Cardiac muscle cell (in vitro differentiated cells and primary cell): ENCODE measurements at regions not wholly inside any gene's neighbourhood (a gene's known extent, or its start where the extent isn't known, plus 50 kb on each side); places are given as distances from the start of the nearest gene placed in this dataset.
"Not testable (repeated sequence)": the region's sequence is repeated elsewhere in the genome, so short reads cannot be mapped to it uniquely, and the experiment has no call there.

Source experiments
- DNase-seq, 2 donors: peaks; one replicate each; pipeline versions ENCODE4 v3.0.0 to v3.0.0-alpha.2; 2010 to 2017; ENCODE audit warnings: low read depth in 1 of 2, low spot score in 1 of 2
- H3K27ac ChIP-seq: fragments of 200-600 bp; sonication (generic); 2 replicates; pipeline ENCODE4 v1.5.1; 2016
- H3K27me3 ChIP-seq: fragments of 200-600 bp; sonication (generic); 2 replicates; pipeline ENCODE4 v1.6.0; 2016; ENCODE audit warnings: control low read depth
- H3K36me3 ChIP-seq: fragments of 200-600 bp; sonication (generic); 2 replicates; pipeline ENCODE4 v1.5.1; 2016; ENCODE audit warnings: control low read depth
- H3K4me1 ChIP-seq: fragments of 200-600 bp; sonication (generic); 2 replicates; pipeline ENCODE4 v1.8.1; 2017; ENCODE audit warnings: low read depth, mild to moderate bottlenecking, mixed run types
- H3K4me3 ChIP-seq: fragments of 200-600 bp; sonication (generic); 2 replicates; pipeline ENCODE4 v1.5.1; 2016; ENCODE audit warnings: mild to moderate bottlenecking
- H3K9me3 ChIP-seq: fragments of 200-600 bp; sonication (generic); 2 replicates; pipeline ENCODE4 v1.5.1; 2017; ENCODE audit warnings: low read depth, mild to moderate bottlenecking, control low read depth
- CTCF ChIP-seq: IDR thresholded peaks from 2 replicates; pipeline ENCODE4 v1.5.1; 2012; ENCODE audit warnings: low read depth, mild to moderate bottlenecking, low read length

DNA sequence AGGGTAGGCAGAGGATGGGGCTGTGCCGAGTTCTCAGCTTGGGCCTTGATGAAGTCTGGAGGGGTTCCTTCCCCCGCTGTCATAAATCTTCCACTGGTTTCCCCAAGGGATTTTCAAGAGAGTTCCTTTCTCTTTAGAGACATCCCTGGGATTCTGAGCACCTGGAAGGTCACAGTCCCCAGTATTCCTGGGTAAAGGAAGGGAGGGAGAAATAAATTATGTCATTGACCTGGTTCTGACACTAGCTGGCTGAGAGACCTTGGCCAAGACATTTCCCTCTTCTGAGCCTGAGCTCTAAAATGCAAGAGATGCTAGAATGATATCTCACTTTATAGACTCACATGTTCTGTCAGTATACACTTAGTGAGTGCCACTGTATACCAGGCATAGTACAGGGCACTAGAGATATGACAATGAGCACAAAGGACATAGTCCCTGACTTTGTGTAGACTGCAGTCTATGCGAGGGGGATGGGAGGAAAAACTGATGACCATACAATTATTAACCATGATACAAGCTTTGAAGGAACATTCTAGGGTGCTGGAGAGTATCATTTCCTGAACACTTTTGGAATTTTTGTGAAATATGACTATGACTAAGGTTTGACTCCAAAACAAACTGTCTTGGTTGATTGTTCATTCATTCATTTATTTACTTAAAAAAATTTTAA lies 165.8 kb upstream of the JUN start:
- no peaks in the 10 kb centered on the region for H3K4me1 ChIP-seq
- no peak for TF ChIP-seq CTCF

DNA sequence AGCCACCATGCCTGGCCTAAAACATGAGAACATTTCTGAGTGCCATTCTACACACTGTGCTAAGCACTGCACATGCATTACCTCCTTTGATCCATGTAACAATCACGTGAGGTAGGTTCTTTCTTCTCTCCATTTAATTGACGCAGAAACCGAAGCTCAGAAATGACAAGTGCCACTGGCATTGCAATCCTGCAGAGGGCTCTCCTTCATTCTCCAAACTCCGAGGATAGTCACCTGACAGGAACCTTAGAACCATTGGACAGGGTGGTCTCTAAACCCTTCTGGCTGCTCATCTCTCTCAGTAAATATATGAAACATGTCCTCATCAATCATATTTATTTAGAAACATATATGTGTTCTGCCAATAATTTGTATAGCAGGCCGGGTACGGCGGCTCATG lies 167.1 kb upstream of the JUN start:
- Histone ChIP-seq H3K4me3 (no peak overlapping the region), H3K27me3 (no peaks in the 10 kb centered on the region), H3K9me3 (no peaks in the 10 kb centered on the region), H3K4me1 (no peaks in the 10 kb centered on the region), H3K36me3 (no peaks in the 10 kb centered on the region), H3K27ac (no peak overlapping the region)
- TF ChIP-seq CTCF, result no peak
- DNase-seq, result no peak

More for the DNA sequence above, 165.8 kb upstream of the JUN start:
- no peak overlapping the region for H3K4me3 ChIP-seq
- H3K27ac ChIP-seq, result no peak overlapping the region
- no peak for DNase-seq
- H3K9me3 ChIP-seq, result no peaks in the 10 kb centered on the region
- H3K36me3 ChIP-seq, result no peaks in the 10 kb centered on the region
- H3K27me3 ChIP-seq, result no peaks in the 10 kb centered on the region

GRCh38 chr1:58953951-58954350 lies 170.1 kb upstream of the JUN start:
- H3K4me1 ChIP-seq, H3K27me3 ChIP-seq, H3K36me3 ChIP-seq, H3K9me3 ChIP-seq, H3K27ac ChIP-seq, DNase-seq, H3K4me3 ChIP-seq: not testable (repeated sequence)

GRCh38 chr1:58963287-58963686 lies 179.4 kb upstream of the JUN start:
- H3K27ac ChIP-seq, DNase-seq, H3K4me3 ChIP-seq, H3K36me3 ChIP-seq, H3K27me3 ChIP-seq, H3K4me1 ChIP-seq, H3K9me3 ChIP-seq: not testable (repeated sequence)

- Histone ChIP-seq H3K27ac (no peak overlapping the region), H3K27me3 (no peaks in the 10 kb centered on the region), H3K4me1 (peaks cover 12% of the 10 kb centered on the region), H3K36me3 (no peaks in the 10 kb centered on the region), H3K9me3 (no peaks in the 10 kb centered on the region), H3K4me3 (no peak overlapping the region)
- TF ChIP-seq CTCF, result no peak
- no peak for DNase-seq
Observed at GRCh38 chr1:58964428-58964827, 180.6 kb upstream of the JUN start.

DNA sequence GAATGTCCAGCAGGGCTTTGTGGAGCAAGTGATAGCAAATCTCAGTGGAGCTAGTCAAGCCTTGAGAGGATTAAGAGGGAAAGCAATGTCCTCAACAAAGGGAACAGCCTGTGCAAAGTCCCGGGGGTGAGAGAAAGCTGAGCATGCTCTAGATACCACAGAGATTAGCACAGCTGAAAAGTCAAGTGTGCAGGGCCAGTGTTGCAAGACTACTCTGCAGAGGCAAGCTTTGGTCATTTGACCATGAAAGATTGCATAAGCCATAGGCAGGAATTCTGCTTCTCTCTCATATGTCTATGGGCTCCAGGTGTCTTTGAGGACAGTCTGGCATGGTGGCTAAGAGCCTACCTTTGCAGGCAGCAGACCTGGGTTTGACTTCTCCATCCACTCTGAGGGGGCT lies 181.0 kb upstream of the JUN start:
- Histone ChIP-seq H3K36me3 (no peaks in the 10 kb centered on the region), H3K9me3 (no peaks in the 10 kb centered on the region), H3K4me1 (peaks cover 12% of the 10 kb centered on the region), H3K4me3 (no peak overlapping the region), H3K27me3 (no peaks in the 10 kb centered on the region), H3K27ac (no peak overlapping the region)
- DNase-seq, result peak in 1 of 2 donors; percentile 56
- no peak for TF ChIP-seq CTCF
